ENCODE measurements at regions not wholly inside any gene's neighbourhood (a gene's known extent, or its start where the extent isn't known, plus 50 kb on each side); places are given as distances from the start of the nearest gene placed in this dataset.
A peak's percentile ranks its signal among the peaks of the same experiment; 100 is the strongest.

DNA sequence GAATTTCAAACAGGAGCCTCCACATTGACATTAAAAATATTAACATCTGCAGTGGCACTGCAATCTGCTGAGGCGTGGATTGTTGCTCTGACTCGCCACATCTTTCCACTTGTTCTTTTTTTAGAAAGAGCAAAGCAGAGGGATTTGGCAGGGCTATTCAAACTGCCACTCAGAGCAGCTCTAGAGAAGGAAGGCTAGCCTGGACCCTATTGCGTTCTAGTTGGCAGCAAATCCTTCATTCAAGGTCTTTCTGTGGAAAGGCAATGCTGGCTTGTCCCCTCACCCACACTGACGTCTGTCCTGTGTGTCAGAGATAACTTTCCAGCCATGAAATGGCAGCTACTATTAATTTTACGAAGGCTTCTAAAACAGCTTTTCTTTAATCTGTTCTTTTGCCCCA, 483.2 kb upstream of the SGO1 start:
- no peak for DNase-seq (ENCODE audit: low read depth in 1 of 2, low spot score in 1 of 2)
- WGBS (ENCODE audit: missing lambda C conversion rate), result 10% methylated on average over 5 of the region's 5 CpGs

DNA sequence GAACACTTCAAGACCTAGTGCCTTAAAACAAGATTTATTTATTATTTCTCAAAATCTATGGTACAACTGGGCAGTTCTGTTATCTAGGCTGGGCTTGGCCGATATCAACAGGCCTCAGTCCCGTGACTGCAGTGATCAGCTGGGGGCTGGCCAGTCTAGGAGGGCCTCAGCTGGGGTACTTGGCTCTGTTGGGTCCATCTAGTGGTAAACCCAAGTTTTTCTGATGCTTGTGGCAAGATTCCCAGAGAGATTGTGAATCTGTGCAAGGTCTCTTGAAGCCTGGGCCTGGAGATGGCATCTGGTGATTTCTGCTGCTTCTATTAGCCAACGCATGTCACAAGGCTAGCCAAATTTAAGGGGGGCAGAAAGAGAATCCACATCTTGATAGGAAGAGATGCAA, 482.4 kb upstream of the SGO1 start:
- no peak overlapping the region for H3K27ac ChIP-seq
- TF ChIP-seq HOXB5 (CRISPR knock-in tag; IDR thresholded peaks at IDR 0.05) (no peak), ESRRA (IDR thresholded peaks at IDR 0.05; ENCODE audit: borderline replicate concordance, low read length) (no peak), EHMT2 (IDR thresholded peaks at IDR 0.05; ENCODE audit: low read depth) (no peak), CEBPB (IDR thresholded peaks at IDR 0.05) (no peak), RNF2 (IDR thresholded peaks at IDR 0.05; ENCODE audit: borderline replicate concordance, low read depth) (no peak)
- TF ChIP-seq, protein P1, sequence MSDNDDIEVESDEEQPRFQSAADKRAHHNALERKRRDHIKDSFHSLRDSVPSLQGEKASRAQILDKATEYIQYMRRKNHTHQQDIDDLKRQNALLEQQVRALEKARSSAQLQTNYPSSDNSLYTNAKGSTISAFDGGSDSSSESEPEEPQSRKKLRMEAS (IDR thresholded peaks at IDR 0.05), result no peak
- no peak for FAIRE-seq
- ChIA-PET POLR2A (no interaction called here), CTCF (no interaction called here)
- peak in 1 of 2 experiments; percentile 62; a peak in 2 of 6 replicates for ATAC-seq
- no peak overlapping the region for H3K4me3 ChIP-seq
- H3K4me2 ChIP-seq, result no peak overlapping the region
- WGBS (ENCODE audit: missing lambda C conversion rate), result 10% methylated on average over 3 of the region's 3 CpGs
- no peaks in the 10 kb centered on the region for H3K4me1 ChIP-seq
- DNase-seq (ENCODE audit: low read depth in 1 of 2, low spot score in 1 of 2), result peak in 1 of 2 experiments; percentile 12
- H3K9me3 ChIP-seq, result no peaks in the 10 kb centered on the region

More for the DNA sequence above, 483.2 kb upstream of the SGO1 start:
- ChIA-PET POLR2A (no interaction called here), CTCF (no interaction called here)
- no peak overlapping the region for H3K4me2 ChIP-seq
- H3K27ac ChIP-seq, result no peak overlapping the region
- FAIRE-seq, result no peak
- no peak for ATAC-seq
- no peak overlapping the region for H3K4me3 ChIP-seq
- H3K4me1 ChIP-seq, result no peaks in the 10 kb centered on the region
- TF ChIP-seq RAD21 (conservative IDR thresholded peaks at IDR 0.05 in 1 of 2, IDR thresholded peaks at IDR 0.05 in 1 of 2) (no peak), KDM5A (IDR thresholded peaks at IDR 0.05) (no peak), EHF (CRISPR knock-in tag; IDR thresholded peaks at IDR 0.05) (no peak), HEYL (CRISPR knock-in tag; IDR thresholded peaks at IDR 0.05) (no peak), HOXB13 (CRISPR knock-in tag; IDR thresholded peaks at IDR 0.05; ENCODE audit: low read depth) (no peak), SMC3 (IDR thresholded peaks at IDR 0.05) (no peak), CBX8 (IDR thresholded peaks at IDR 0.05) (no peak), SREBF2 (IDR thresholded peaks at IDR 0.05) (no peak), FOSB (CRISPR knock-in tag; IDR thresholded peaks at IDR 0.05) (no peak), RCOR1 (IDR thresholded peaks at IDR 0.05; ENCODE audit: low read depth, low read length) (no peak), HDAC2 (IDR thresholded peaks at IDR 0.05) (no peak), EHMT2 (IDR thresholded peaks at IDR 0.05; ENCODE audit: low read depth) (no peak), ZNF302 (CRISPR knock-in tag; IDR thresholded peaks at IDR 0.05) (no peak)
- TF ChIP-seq, protein P2, sequence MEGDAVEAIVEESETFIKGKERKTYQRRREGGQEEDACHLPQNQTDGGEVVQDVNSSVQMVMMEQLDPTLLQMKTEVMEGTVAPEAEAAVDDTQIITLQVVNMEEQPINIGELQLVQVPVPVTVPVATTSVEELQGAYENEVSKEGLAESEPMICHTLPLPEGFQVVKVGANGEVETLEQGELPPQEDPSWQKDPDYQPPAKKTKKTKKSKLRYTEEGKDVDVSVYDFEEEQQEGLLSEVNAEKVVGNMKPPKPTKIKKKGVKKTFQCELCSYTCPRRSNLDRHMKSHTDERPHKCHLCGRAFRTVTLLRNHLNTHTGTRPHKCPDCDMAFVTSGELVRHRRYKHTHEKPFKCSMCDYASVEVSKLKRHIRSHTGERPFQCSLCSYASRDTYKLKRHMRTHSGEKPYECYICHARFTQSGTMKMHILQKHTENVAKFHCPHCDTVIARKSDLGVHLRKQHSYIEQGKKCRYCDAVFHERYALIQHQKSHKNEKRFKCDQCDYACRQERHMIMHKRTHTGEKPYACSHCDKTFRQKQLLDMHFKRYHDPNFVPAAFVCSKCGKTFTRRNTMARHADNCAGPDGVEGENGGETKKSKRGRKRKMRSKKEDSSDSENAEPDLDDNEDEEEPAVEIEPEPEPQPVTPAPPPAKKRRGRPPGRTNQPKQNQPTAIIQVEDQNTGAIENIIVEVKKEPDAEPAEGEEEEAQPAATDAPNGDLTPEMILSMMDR (IDR thresholded peaks at IDR 0.05), result no peak
- TF ChIP-seq, protein P3, sequence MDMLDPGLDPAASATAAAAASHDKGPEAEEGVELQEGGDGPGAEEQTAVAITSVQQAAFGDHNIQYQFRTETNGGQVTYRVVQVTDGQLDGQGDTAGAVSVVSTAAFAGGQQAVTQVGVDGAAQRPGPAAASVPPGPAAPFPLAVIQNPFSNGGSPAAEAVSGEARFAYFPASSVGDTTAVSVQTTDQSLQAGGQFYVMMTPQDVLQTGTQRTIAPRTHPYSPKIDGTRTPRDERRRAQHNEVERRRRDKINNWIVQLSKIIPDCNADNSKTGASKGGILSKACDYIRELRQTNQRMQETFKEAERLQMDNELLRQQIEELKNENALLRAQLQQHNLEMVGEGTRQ (IDR thresholded peaks at IDR 0.05), result no peak
- TF ChIP-seq, protein P4, sequence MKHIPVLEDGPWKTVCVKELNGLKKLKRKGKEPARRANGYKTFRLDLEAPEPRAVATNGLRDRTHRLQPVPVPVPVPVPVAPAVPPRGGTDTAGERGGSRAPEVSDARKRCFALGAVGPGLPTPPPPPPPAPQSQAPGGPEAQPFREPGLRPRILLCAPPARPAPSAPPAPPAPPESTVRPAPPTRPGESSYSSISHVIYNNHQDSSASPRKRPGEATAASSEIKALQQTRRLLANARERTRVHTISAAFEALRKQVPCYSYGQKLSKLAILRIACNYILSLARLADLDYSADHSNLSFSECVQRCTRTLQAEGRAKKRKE (CRISPR knock-in tag; IDR thresholded peaks at IDR 0.05; ENCODE audit: low read depth), result no peak
- TF ChIP-seq, protein P5, sequence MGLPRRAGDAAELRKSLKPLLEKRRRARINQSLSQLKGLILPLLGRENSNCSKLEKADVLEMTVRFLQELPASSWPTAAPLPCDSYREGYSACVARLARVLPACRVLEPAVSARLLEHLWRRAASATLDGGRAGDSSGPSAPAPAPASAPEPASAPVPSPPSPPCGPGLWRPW (IDR thresholded peaks at IDR 0.05), result no peak
- H3K9me3 ChIP-seq, result no peaks in the 10 kb centered on the region

DNA sequence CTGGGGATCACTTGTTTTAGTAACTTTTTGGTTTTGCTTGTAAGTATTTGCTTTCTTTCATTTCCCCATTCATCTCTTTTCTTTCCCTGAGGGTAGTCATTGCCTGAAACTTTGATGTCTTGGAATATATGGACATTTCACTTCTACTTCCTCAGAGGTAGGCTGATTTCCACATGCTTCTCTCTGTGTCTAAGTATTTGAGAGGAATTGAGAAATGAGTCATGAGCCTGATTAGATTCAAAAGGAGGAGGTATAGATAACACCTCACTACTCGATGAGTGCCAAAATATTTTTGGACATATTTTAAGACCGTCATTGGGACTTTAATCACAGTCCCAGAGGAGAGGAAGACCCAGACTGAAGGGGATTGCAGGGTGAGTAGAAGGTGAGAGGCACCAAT, 480.1 kb upstream of the SGO1 start:
- Histone ChIP-seq H3K4me1 (no peaks in the 10 kb centered on the region), H3K4me2 (no peak overlapping the region), H3K4me3 (no peak overlapping the region), H3K27ac (no peak overlapping the region), H3K9me3 (no peaks in the 10 kb centered on the region)
- POLR2A ChIA-PET, result no interaction called here
- no peak for TF ChIP-seq NR3C1 (IDR thresholded peaks at IDR 0.05)
- TF ChIP-seq KDM1A (IDR thresholded peaks at IDR 0.05; ENCODE audit: low read depth), result no peak
- TF ChIP-seq CEBPB (IDR thresholded peaks at IDR 0.05), result no peak
- TF ChIP-seq, protein P6, sequence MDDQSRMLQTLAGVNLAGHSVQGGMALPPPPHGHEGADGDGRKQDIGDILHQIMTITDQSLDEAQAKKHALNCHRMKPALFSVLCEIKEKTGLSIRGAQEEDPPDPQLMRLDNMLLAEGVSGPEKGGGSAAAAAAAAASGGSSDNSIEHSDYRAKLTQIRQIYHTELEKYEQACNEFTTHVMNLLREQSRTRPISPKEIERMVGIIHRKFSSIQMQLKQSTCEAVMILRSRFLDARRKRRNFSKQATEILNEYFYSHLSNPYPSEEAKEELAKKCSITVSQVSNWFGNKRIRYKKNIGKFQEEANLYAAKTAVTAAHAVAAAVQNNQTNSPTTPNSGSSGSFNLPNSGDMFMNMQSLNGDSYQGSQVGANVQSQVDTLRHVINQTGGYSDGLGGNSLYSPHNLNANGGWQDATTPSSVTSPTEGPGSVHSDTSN (IDR thresholded peaks at IDR 0.05), result no peak
- no peak for TF ChIP-seq HOXA7 (CRISPR knock-in tag; IDR thresholded peaks at IDR 0.05)
- TF ChIP-seq JUNB (IDR thresholded peaks at IDR 0.05), result no peak
- TF ChIP-seq ESRRA (IDR thresholded peaks at IDR 0.05; ENCODE audit: borderline replicate concordance, low read length), result no peak
- no peak for TF ChIP-seq ZFP36 (IDR thresholded peaks at IDR 0.05; ENCODE audit: borderline replicate concordance, partially characterized antibody)
- TF ChIP-seq, protein P2 (IDR thresholded peaks at IDR 0.05), result no peak
- TF ChIP-seq EP300 (IDR thresholded peaks at IDR 0.05), result no peak
- TF ChIP-seq, protein P1 (IDR thresholded peaks at IDR 0.05), result no peak
- TF ChIP-seq POLR2A (IDR thresholded peaks at IDR 0.05; ENCODE audit: low read length), result no peak
- 4% methylated on average over 2 of the region's 2 CpGs for WGBS (ENCODE audit: missing lambda C conversion rate)
- DNase-seq (ENCODE audit: low read depth in 1 of 2, low spot score in 1 of 2) (no peak), FAIRE-seq (no peak), ATAC-seq (no peak)
- CTCF ChIA-PET, result no interaction called here

Data from A549 (cell line).